ENCODE measurements at regions not wholly inside any gene's neighbourhood (a gene's known extent, or its start where the extent isn't known, plus 50 kb on each side); places are given as distances from the start of the nearest gene placed in this dataset.

GRCh38 chr2:19250906-19251305, 107.5 kb downstream of the OSR1 start:
- no peak for ATAC-seq
- intact Hi-C loops (cut with DNase I), result no loop called here

DNA sequence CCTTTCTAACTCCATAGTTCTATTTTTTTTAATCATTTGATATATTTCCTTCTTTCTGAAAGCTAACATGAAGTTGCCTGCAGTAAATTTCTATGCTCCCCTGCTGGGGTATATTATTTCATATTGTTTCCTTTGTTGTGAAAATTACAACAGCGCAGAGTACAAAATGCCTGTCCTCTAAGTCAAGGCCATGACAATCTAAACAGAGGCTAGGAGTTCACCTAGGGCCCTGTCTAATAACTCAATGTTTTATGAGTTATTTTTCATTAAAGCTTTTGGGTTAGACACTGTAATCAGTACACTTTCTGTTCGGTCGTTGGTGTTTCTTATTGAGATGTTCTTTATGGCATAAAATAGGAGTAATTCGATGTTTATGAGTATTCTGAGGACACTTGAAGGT, 111.2 kb downstream of the OSR1 start:
- Histone ChIP-seq H3K4me3 (no peak overlapping the region), H3K27ac (no peak overlapping the region), H3K9me3 (no peaks in the 10 kb centered on the region), H3K36me3 (no peaks in the 10 kb centered on the region), H3K4me1 (no peaks in the 10 kb centered on the region), H3K27me3 (ENCODE audit: low read depth) (no peaks in the 10 kb centered on the region)
- TF ChIP-seq, protein P1, sequence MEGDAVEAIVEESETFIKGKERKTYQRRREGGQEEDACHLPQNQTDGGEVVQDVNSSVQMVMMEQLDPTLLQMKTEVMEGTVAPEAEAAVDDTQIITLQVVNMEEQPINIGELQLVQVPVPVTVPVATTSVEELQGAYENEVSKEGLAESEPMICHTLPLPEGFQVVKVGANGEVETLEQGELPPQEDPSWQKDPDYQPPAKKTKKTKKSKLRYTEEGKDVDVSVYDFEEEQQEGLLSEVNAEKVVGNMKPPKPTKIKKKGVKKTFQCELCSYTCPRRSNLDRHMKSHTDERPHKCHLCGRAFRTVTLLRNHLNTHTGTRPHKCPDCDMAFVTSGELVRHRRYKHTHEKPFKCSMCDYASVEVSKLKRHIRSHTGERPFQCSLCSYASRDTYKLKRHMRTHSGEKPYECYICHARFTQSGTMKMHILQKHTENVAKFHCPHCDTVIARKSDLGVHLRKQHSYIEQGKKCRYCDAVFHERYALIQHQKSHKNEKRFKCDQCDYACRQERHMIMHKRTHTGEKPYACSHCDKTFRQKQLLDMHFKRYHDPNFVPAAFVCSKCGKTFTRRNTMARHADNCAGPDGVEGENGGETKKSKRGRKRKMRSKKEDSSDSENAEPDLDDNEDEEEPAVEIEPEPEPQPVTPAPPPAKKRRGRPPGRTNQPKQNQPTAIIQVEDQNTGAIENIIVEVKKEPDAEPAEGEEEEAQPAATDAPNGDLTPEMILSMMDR (IDR thresholded peaks at IDR 0.05), result no peak
- intact Hi-C loops (cut with DNase I), result no loop called here
- no peak for DNase-seq
- ATAC-seq, result no peak

More at GRCh38 chr2:19250906-19251305, 107.5 kb downstream of the OSR1 start:
- H3K4me1 ChIP-seq, result no peaks in the 10 kb centered on the region
- no peak overlapping the region for H3K4me3 ChIP-seq
- no peaks in the 10 kb centered on the region for H3K36me3 ChIP-seq
- TF ChIP-seq, protein P1 (IDR thresholded peaks at IDR 0.05), result no peak
- no peak for DNase-seq
- H3K9me3 ChIP-seq, result no peaks in the 10 kb centered on the region
- no peaks in the 10 kb centered on the region for H3K27me3 ChIP-seq (ENCODE audit: low read depth)
- H3K27ac ChIP-seq, result no peak overlapping the region

- intact Hi-C loops (cut with DNase I), result no loop called here
- TF ChIP-seq, protein P1 (IDR thresholded peaks at IDR 0.05), result no peak
- Histone ChIP-seq H3K4me1 (no peaks in the 10 kb centered on the region), H3K4me3 (no peak overlapping the region), H3K27ac (no peak overlapping the region), H3K9me3 (no peaks in the 10 kb centered on the region), H3K27me3 (ENCODE audit: low read depth) (no peaks in the 10 kb centered on the region), H3K36me3 (no peaks in the 10 kb centered on the region)
- ATAC-seq (no peak), DNase-seq (no peak)
These were observed 111.9 kb downstream of the OSR1 start for GRCh38 chr2:19246496-19246895.

- Histone ChIP-seq H3K36me3 (no peaks in the 10 kb centered on the region), H3K27ac (no peak overlapping the region), H3K9me3 (no peaks in the 10 kb centered on the region), H3K4me1 (no peaks in the 10 kb centered on the region), H3K27me3 (ENCODE audit: low read depth) (no peaks in the 10 kb centered on the region), H3K4me3 (no peak overlapping the region)
- intact Hi-C loops (cut with DNase I), result no loop called here
- TF ChIP-seq, protein P1 (IDR thresholded peaks at IDR 0.05), result no peak
- no peak for DNase-seq
- no peak for ATAC-seq
These were observed 113.7 kb downstream of the OSR1 start for GRCh38 chr2:19244460-19245363.

DNA sequence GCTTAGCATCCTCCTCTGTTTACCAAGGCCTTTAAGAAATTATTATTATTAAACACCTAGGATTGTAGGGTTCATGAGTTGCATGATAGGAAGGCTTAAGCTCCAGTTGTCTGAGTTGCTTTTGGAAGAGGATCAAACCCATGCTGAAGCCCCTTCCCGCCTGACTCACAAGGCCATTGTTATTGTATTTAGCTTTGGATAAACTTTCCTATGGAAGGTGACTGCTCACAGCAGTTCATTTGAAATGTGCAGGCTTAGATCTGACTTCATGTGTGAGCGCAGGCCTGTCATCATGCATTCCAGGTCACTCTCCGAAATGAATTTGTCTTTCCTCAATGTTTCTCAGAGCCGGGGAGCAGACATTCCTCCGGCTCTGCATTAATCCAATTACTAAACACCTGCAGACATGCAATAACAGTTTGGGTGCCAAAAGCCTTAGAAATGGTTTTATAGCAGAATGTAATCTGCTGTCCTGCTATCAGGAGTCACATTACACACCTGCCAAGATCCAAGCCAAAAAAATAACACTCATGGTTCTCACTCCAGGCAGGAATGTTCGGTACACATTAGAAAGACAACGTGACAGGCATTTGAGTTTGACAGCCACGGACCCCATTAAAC, 119.9 kb downstream of the OSR1 start:
- Histone ChIP-seq H3K27ac (no peak overlapping the region), H3K4me3 (no peak overlapping the region), H3K9me3 (no peaks in the 10 kb centered on the region), H3K27me3 (ENCODE audit: low read depth) (no peaks in the 10 kb centered on the region), H3K36me3 (no peaks in the 10 kb centered on the region), H3K4me1 (peaks cover 4% of the 10 kb centered on the region)
- TF ChIP-seq, protein P1 (IDR thresholded peaks at IDR 0.05), result no peak
- DNase-seq (no peak), ATAC-seq (no peak)
- intact Hi-C loops (cut with DNase I), result no loop called here

Measured in lower lobe of right lung (tissue), 2 donors.